ENCODE measurements at regions not wholly inside any gene's neighbourhood (a gene's known extent, or its start where the extent isn't known, plus 50 kb on each side); places are given as distances from the start of the nearest gene placed in this dataset.
"Not testable (repeated sequence)": the region's sequence is repeated elsewhere in the genome, so short reads cannot be mapped to it uniquely, and the experiment has no call there.

GRCh38 chrX:142266417-142266816 is 61.3 kb upstream of the MAGEC2 start:
- Mint-ChIP-seq H3K36me3 (ENCODE audit: low read depth) (no peaks in the 10 kb centered on the region), H3K4me1 (no peaks in the 10 kb centered on the region), H3K4me3 (no peak overlapping the region), H3K9me3 (peaks cover 19% of the 10 kb centered on the region), H3K27me3 (ENCODE audit: low read depth) (no peaks in the 10 kb centered on the region), H3K27ac (no peak overlapping the region)
- TF ChIP-seq CTCF (IDR thresholded peaks at IDR 0.05; ENCODE audit: unreplicated experiment in 3 of 3), result no peak

DNA sequence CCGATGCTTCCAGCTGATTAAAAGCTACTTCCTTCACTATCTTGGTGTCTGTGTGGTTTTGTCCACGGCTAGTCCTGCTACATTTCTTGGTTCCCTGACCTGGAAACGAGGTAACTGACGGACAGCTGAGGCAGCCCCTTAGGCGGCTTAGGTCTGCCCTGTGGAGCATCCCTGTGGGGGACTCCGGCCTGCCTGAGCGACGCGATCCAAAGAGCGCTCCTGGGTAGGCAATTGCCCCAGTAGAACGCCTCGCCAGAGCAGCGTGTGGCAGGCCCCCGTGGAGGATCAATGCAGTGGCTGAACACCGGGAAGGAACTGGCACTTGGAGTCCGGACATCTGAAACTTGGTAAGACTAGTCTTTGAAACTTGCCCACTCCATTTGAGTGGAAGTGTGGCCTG is 60.5 kb upstream of the MAGEC2 start:
- not testable (repeated sequence) for H3K36me3 Mint-ChIP-seq (ENCODE audit: low read depth); H3K27me3 Mint-ChIP-seq (ENCODE audit: low read depth); H3K27ac Mint-ChIP-seq; H3K4me3 Mint-ChIP-seq; H3K4me1 Mint-ChIP-seq
- H3K9me3 Mint-ChIP-seq, result peaks cover 18% of the 10 kb centered on the region

DNA sequence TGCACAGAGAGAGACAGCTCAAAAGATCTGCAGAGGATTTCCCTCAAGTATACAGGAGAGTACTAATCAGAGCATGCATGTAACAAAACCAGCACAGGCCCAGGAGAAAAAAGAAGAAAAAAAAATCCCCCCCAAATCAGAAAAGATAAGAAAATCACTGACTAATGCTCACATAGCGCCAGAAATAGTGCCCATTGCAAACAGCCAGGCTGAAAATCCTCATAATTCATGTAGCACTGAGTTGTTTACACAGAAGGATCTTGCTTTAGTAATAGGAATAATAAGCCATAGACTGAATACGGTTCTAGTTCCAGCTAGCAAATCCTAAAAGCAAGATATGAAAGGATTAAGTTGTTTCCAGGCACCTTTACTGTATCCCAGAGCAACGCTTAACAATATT is 51.8 kb upstream of the MAGEC2 start:
- Mint-ChIP-seq H3K9me3 (peaks cover 7% of the 10 kb centered on the region), H3K36me3 (ENCODE audit: low read depth) (no peaks in the 10 kb centered on the region), H3K27ac (no peak overlapping the region), H3K27me3 (ENCODE audit: low read depth) (no peaks in the 10 kb centered on the region), H3K4me1 (no peaks in the 10 kb centered on the region), H3K4me3 (no peak overlapping the region)
- no peak for TF ChIP-seq CTCF (IDR thresholded peaks at IDR 0.05; ENCODE audit: unreplicated experiment in 3 of 3)

Data from nephron (organoid).